B cell (primary cell): ENCODE measurements at regions not wholly inside any gene's neighbourhood (a gene's known extent, or its start where the extent isn't known, plus 50 kb on each side); places are given as distances from the start of the nearest gene placed in this dataset.

Source experiments
- ATAC-seq: fragments of 200-7000 bp; cut with Tn5 transposase; one replicate; pipeline ENCODE4 v1.10.0; 2021; ENCODE audit warnings: low read depth, mild to moderate bottlenecking, moderate number of reproducible peaks, moderate library complexity
- CTCF ChIA-PET: fragments of 350-600 bp; sonication (Branson Sonifier 250); formaldehyde crosslinking; loops from one replicate; lab custom pipeline; 2021; ENCODE audit warnings: antibody characterized with exemption, inconsistent platforms; lab: Charles Lee
- POLR2A ChIA-PET: fragments of 350-600 bp; sonication (Branson Sonifier 250); formaldehyde crosslinking; loops from one replicate; lab custom pipeline; 2021; ENCODE audit warnings: antibody characterized with exemption; lab: Charles Lee
- DNase-seq: peaks from one replicate; pipeline ENCODE4 v3.0.0; 2013
- H2AFZ ChIP-seq: 2 replicates; pipeline ENCODE4 v1.6.1; 2012; ENCODE audit warnings: mild to moderate bottlenecking, low read depth, low read length; ENCODE audit not compliant: insufficient read depth, poor library complexity, severe bottlenecking
- H3K27ac ChIP-seq, 2 donors: 1 replicate in 1 of 2; 2 replicates in 1 of 2; pipeline ENCODE4 v1.5.1; 2012 to 2013; ENCODE audit warnings: low read length in 2 of 2, mild to moderate bottlenecking in 2 of 2, moderate library complexity in 1 of 2
- H3K27me3 ChIP-seq, 4 experiments: fragments of 200-600 bp in 1 of 4; sonication (generic) in 1 of 4; replicated peaks in 1 of 4; 1 replicate in 2 of 4; 2 replicates in 2 of 4; pipeline versions ENCODE4 v1.6.1 to v1.7.0; 2013 to 2016; ENCODE audit warnings: low read length in 3 of 4, mild to moderate bottlenecking in 2 of 4, mixed read lengths in 1 of 4, moderate library complexity in 1 of 4; ENCODE audit not compliant: insufficient read depth in 4 of 4, control insufficient read depth in 3 of 4; ENCODE audit errors: control extremely low read depth in 1 of 4
- H3K36me3 ChIP-seq, 2 experiments: replicated peaks in 1 of 2; 1 replicate in 1 of 2; 2 replicates in 1 of 2; pipeline versions ENCODE4 v1.6.1 to v1.7.1; 2013; ENCODE audit warnings: low read length in 1 of 2; ENCODE audit not compliant: insufficient read depth in 2 of 2, control insufficient read depth in 1 of 2; ENCODE audit errors: control extremely low read depth in 1 of 2, extremely low read depth in 1 of 2
- H3K4me1 ChIP-seq, 2 donors: fragments of 200-600 bp in 1 of 2; sonication (generic) in 1 of 2; 1 replicate in 1 of 2; 2 replicates in 1 of 2; pipeline versions ENCODE4 v1.5.1 to v1.6.1; 2013 to 2017; ENCODE audit warnings: low read length in 2 of 2; ENCODE audit not compliant: control insufficient read depth in 2 of 2, insufficient read depth in 2 of 2
- H3K4me2 ChIP-seq: replicated peaks from 2 replicates; pipeline ENCODE3; 2012; ENCODE audit warnings: mild to moderate bottlenecking, low read depth, low read length; ENCODE audit not compliant: poor library complexity, severe bottlenecking
- H3K4me3 ChIP-seq, 5 experiments: fragments of 200-600 bp in 1 of 5; sonication (generic) in 1 of 5; 1 replicate in 3 of 5; 2 replicates in 2 of 5; pipeline versions ENCODE4 v1.5.1 to v1.7.0; 2011 to 2016; ENCODE audit warnings: low read length in 4 of 5, mild to moderate bottlenecking in 4 of 5, low read depth in 2 of 5, control low read depth in 1 of 5, moderate library complexity in 1 of 5; ENCODE audit not compliant: insufficient read depth in 1 of 5; ENCODE audit errors: control extremely low read depth in 1 of 5, extremely low read depth in 1 of 5
- H3K79me2 ChIP-seq: fragments of 200-600 bp; sonication (generic); one replicate; pipeline ENCODE4 v1.6.0; 2016; ENCODE audit warnings: low read length; ENCODE audit not compliant: control insufficient read depth, insufficient read depth
- H3K9ac ChIP-seq: fragments of 200-600 bp; sonication (generic); 2 replicates; pipeline ENCODE4 v1.6.1; 2017; ENCODE audit warnings: mild to moderate bottlenecking, low read length, moderate library complexity
- H3K9me3 ChIP-seq, 3 donors: one replicate each; pipeline versions ENCODE4 v1.6.1 to v1.7.1; 2013; ENCODE audit warnings: low read length in 2 of 3; ENCODE audit not compliant: control insufficient read depth in 2 of 3, insufficient read depth in 1 of 3; ENCODE audit errors: control extremely low read depth in 1 of 3
- H4K20me1 ChIP-seq: 2 replicates; pipeline ENCODE4 v1.6.0; 2012; ENCODE audit warnings: mild to moderate bottlenecking, low read length; ENCODE audit not compliant: insufficient read depth, control insufficient read depth, poor library complexity, severe bottlenecking
- H3K27ac Mint-ChIP-seq: one replicate; pipeline ENCODE4 v1.8.0; 2021; ENCODE audit warnings: mixed read lengths
- H3K27me3 Mint-ChIP-seq: one replicate; pipeline ENCODE4 v1.8.0; 2021; ENCODE audit warnings: mixed read lengths
- H3K4me1 Mint-ChIP-seq: one replicate; pipeline ENCODE4 v1.8.0; 2021; ENCODE audit warnings: mixed read lengths
- H3K4me3 Mint-ChIP-seq: one replicate; pipeline ENCODE4 v1.8.0; 2021; ENCODE audit warnings: mixed read lengths
- H3K9me3 Mint-ChIP-seq: one replicate; pipeline ENCODE4 v1.8.0; 2022; ENCODE audit warnings: mixed read lengths; ENCODE audit not compliant: insufficient read depth
- EZH2 ChIP-seq: IDR thresholded peaks from 2 replicates; pipeline ENCODE4 v1.6.1; 2012; ENCODE audit warnings: borderline replicate concordance, low read depth, mild to moderate bottlenecking, moderate library complexity, low read length; ENCODE audit not compliant: insufficient read depth, poor library complexity, severe bottlenecking
- WGBS: methylation state at CpG from one replicate; pipeline ENCODE4 v1.1.5; 2013; ENCODE audit warnings: missing lambda C conversion rate; ENCODE audit not compliant: insufficient coverage; 5-methylcytosine and 5-hydroxymethylcytosine counted together
- intact Hi-C: fragments of 100-400 bp; cut with micrococcal nuclease; formaldehyde crosslinking; loops from one replicate; pipeline ENCODE4 v1.10.0; 2022
- TF ChIP-seq, protein P1 (sequence below): fragments of 200-600 bp; IDR thresholded peaks from one replicate; pipeline ENCODE4 v1.8.0; 2022; ENCODE audit warnings: antibody characterized with exemption, mild to moderate bottlenecking

DNA sequence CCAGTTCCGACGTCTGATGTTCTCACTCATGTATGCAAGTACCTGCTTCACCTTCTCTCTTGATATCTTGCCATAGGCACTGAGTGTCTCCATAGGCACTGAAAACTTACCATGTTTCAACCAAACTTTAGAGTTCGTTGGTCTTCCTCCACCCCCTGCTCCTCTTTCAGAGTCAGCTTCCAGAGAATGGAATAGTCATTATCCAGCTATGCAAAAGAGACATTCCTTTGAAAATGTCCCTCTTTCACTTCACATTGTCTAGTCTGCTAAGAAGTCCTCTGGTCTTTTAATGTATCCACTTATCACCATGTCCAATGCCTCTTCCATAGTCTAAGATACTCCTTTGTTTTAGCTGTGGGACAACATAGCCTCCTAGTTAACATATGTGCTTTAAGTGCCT, 566.0 kb upstream of the TENM3 start:
- intact Hi-C loops, result no loop called here
- POLR2A ChIA-PET, result no interaction called here

DNA sequence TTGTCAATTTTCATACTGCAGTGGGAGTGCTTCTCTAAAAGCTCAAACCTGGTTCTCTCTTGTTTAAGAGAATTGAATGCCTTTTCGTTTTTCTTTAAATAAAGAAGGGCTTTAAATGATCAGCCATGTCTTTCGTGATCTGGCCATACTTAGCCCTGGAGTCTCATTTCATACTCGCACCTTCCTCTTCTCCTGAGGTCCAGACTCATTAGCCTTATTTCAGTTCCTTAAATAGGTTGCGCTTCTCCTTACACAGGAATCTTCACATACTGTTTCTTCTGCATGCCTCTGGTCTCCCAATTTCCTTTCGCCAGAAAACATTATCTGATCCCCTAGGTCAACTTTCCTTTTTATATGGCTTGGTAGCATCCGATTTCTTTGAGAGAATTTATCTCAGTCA, 565.6 kb upstream of the TENM3 start:
- ChIA-PET POLR2A (no interaction called here), CTCF (no interaction called here)
- Histone ChIP-seq H4K20me1 (no peaks in the 10 kb centered on the region), H3K4me2 (no peak overlapping the region), H3K36me3 (no peaks in the 10 kb centered on the region), H3K4me3 (no peak overlapping the region), H3K9ac (no peak overlapping the region), H3K4me1 (no peaks in the 10 kb centered on the region), H3K27me3 (no peaks in the 10 kb centered on the region), H3K9me3 (no peaks in the 10 kb centered on the region), H2AFZ (no peak overlapping the region), H3K79me2 (no peaks in the 10 kb centered on the region), H3K27ac (no peak overlapping the region)
- ATAC-seq (no peak), DNase-seq (no peak)
- TF ChIP-seq EZH2, result no peak
- TF ChIP-seq, protein P1, sequence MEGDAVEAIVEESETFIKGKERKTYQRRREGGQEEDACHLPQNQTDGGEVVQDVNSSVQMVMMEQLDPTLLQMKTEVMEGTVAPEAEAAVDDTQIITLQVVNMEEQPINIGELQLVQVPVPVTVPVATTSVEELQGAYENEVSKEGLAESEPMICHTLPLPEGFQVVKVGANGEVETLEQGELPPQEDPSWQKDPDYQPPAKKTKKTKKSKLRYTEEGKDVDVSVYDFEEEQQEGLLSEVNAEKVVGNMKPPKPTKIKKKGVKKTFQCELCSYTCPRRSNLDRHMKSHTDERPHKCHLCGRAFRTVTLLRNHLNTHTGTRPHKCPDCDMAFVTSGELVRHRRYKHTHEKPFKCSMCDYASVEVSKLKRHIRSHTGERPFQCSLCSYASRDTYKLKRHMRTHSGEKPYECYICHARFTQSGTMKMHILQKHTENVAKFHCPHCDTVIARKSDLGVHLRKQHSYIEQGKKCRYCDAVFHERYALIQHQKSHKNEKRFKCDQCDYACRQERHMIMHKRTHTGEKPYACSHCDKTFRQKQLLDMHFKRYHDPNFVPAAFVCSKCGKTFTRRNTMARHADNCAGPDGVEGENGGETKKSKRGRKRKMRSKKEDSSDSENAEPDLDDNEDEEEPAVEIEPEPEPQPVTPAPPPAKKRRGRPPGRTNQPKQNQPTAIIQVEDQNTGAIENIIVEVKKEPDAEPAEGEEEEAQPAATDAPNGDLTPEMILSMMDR, result no peak
- H3K4me3 Mint-ChIP-seq, result no peak overlapping the region
- no peaks in the 10 kb centered on the region for H3K4me1 Mint-ChIP-seq
- intact Hi-C loops, result no loop called here
- no peak overlapping the region for H3K27ac Mint-ChIP-seq
- no peaks in the 10 kb centered on the region for H3K9me3 Mint-ChIP-seq
- no peaks in the 10 kb centered on the region for H3K27me3 Mint-ChIP-seq
- 93% methylated on average over 5 of the region's 6 CpGs for WGBS

More for the DNA sequence above, 566.0 kb upstream of the TENM3 start:
- no peak for DNase-seq
- CTCF ChIA-PET, result no interaction called here
- Mint-ChIP-seq H3K27ac (no peak overlapping the region), H3K4me3 (no peak overlapping the region), H3K4me1 (no peaks in the 10 kb centered on the region), H3K9me3 (no peaks in the 10 kb centered on the region), H3K27me3 (no peaks in the 10 kb centered on the region)
- H3K9me3 ChIP-seq, result no peaks in the 10 kb centered on the region
- H3K27ac ChIP-seq, result no peak overlapping the region
- no peaks in the 10 kb centered on the region for H4K20me1 ChIP-seq
- H2AFZ ChIP-seq, result no peak overlapping the region
- ATAC-seq, result no peak
- H3K27me3 ChIP-seq, result no peaks in the 10 kb centered on the region
- H3K4me3 ChIP-seq, result no peak overlapping the region
- H3K9ac ChIP-seq, result no peak overlapping the region
- H3K4me1 ChIP-seq, result no peaks in the 10 kb centered on the region
- no peaks in the 10 kb centered on the region for H3K36me3 ChIP-seq
- H3K4me2 ChIP-seq, result no peak overlapping the region
- H3K79me2 ChIP-seq, result no peaks in the 10 kb centered on the region
- TF ChIP-seq EZH2, result no peak
- TF ChIP-seq, protein P1, result no peak
- WGBS, result 97% methylated on average over 2 of the region's 3 CpGs
